SK-N-MC (cell line): ENCODE measurements at regions not wholly inside any gene's neighbourhood (a gene's known extent, or its start where the extent isn't known, plus 50 kb on each side); places are given as distances from the start of the nearest gene placed in this dataset.
"Not testable (repeated sequence)": the region's sequence is repeated elsewhere in the genome, so short reads cannot be mapped to it uniquely, and the experiment has no call there.

Experiments used
- DNase-seq: peaks from one replicate; pipeline ENCODE4 v3.0.0-alpha.2; 2011; ENCODE audit warnings: low read depth, low spot score
- H3K27ac ChIP-seq: fragments of 200-600 bp; sonication (generic); 2 replicates; pipeline ENCODE4 v1.5.1; 2016; ENCODE audit warnings: mixed run types
- H3K36me3 ChIP-seq: fragments of 200-600 bp; sonication (generic); 2 replicates; pipeline ENCODE4 v1.6.1; 2017; ENCODE audit warnings: antibody characterized with exemption, low read length, mixed read lengths; ENCODE audit not compliant: insufficient read depth
- H3K4me3 ChIP-seq: fragments of 200-600 bp; sonication (generic); 2 replicates; pipeline ENCODE4 v1.5.1; 2016
- H3K9ac ChIP-seq: fragments of 200-600 bp; sonication (generic); 2 replicates; pipeline ENCODE4 v1.8.0; 2017; ENCODE audit warnings: mixed run types, mixed read lengths; ENCODE audit not compliant: insufficient read length
- H3K9me3 ChIP-seq: fragments of 200-600 bp; sonication (generic); 2 replicates; pipeline ENCODE4 v1.6.1; 2017; ENCODE audit warnings: low read depth, mild to moderate bottlenecking, antibody characterized with exemption, low read length, moderate library complexity, mixed read lengths
- EZH2 ChIP-seq: fragments of 200-600 bp; sonication (generic); IDR thresholded peaks from one replicate; pipeline ENCODE4 v1.6.1; 2017; ENCODE audit warnings: antibody characterized with exemption
- FOXP2 ChIP-seq: optimal IDR thresholded peaks from 2 replicates; pipeline ENCODE3; 2011; ENCODE audit warnings: mild to moderate bottlenecking, moderate library complexity; ENCODE audit not compliant: insufficient read depth; ENCODE audit errors: extremely low read length, control extremely low read depth
- POLR2AphosphoS5 ChIP-seq: IDR thresholded peaks from 2 replicates; pipeline ENCODE4 v1.6.1; 2012; ENCODE audit warnings: mild to moderate bottlenecking, low read depth, low read length, borderline replicate concordance

GRCh38 chr6:167558246-167559177 lies 233.6 kb downstream of the TTLL2 start:
- H3K36me3 ChIP-seq = no peaks in the 10 kb centered on the region
- no peak overlapping the region for H3K4me3 ChIP-seq
- no peaks in the 10 kb centered on the region for H3K9me3 ChIP-seq
- no peak for TF ChIP-seq EZH2
- TF ChIP-seq FOXP2 = no peak
- no peak for TF ChIP-seq POLR2AphosphoS5
- H3K27ac ChIP-seq = no peak overlapping the region
- H3K9ac ChIP-seq = no peak overlapping the region
- no peak for DNase-seq

- TF ChIP-seq EZH2 (no peak), POLR2AphosphoS5 (no peak), FOXP2 (no peak)
- DNase-seq = no peak
- no peak overlapping the region for H3K9ac ChIP-seq
- H3K27ac ChIP-seq = no peak overlapping the region
- no peak overlapping the region for H3K4me3 ChIP-seq
- no peaks in the 10 kb centered on the region for H3K36me3 ChIP-seq
- no peaks in the 10 kb centered on the region for H3K9me3 ChIP-seq
Measured at GRCh38 chr6:167559675-167560479, 235.0 kb downstream of the TTLL2 start.

- TF ChIP-seq EZH2 = no peak
- no peak for TF ChIP-seq POLR2AphosphoS5
- TF ChIP-seq FOXP2 = no peak
- Histone ChIP-seq H3K9ac (no peak overlapping the region), H3K36me3 (no peaks in the 10 kb centered on the region), H3K27ac (no peak overlapping the region), H3K4me3 (no peak overlapping the region), H3K9me3 (no peaks in the 10 kb centered on the region)
- DNase-seq = no peak
Measured at GRCh38 chr6:167560673-167561569, 236.0 kb downstream of the TTLL2 start.

- not testable (repeated sequence) for H3K4me3 ChIP-seq, H3K9me3 ChIP-seq, H3K9ac ChIP-seq, H3K27ac ChIP-seq, DNase-seq, H3K36me3 ChIP-seq
Measured at GRCh38 chr6:167562862-167563261, 238.0 kb downstream of the TTLL2 start.

- Histone ChIP-seq H3K9ac (no peak overlapping the region), H3K9me3 (no peaks in the 10 kb centered on the region), H3K4me3 (no peak overlapping the region), H3K27ac (no peak overlapping the region), H3K36me3 (no peaks in the 10 kb centered on the region)
- DNase-seq = no peak
- no peak for TF ChIP-seq EZH2
- no peak for TF ChIP-seq FOXP2
- no peak for TF ChIP-seq POLR2AphosphoS5
Measured at GRCh38 chr6:167564416-167565250, 239.7 kb downstream of the TTLL2 start.

GRCh38 chr6:167565388-167565787 lies 240.5 kb downstream of the TTLL2 start:
- no peak overlapping the region for H3K4me3 ChIP-seq
- H3K36me3 ChIP-seq = no peaks in the 10 kb centered on the region
- TF ChIP-seq EZH2 (no peak), POLR2AphosphoS5 (no peak), FOXP2 (no peak)
- no peak overlapping the region for H3K9ac ChIP-seq
- H3K9me3 ChIP-seq = no peaks in the 10 kb centered on the region
- no peak for DNase-seq
- no peak overlapping the region for H3K27ac ChIP-seq

GRCh38 chr6:167565884-167566599 lies 241.2 kb downstream of the TTLL2 start:
- no peaks in the 10 kb centered on the region for H3K9me3 ChIP-seq
- no peak overlapping the region for H3K9ac ChIP-seq
- TF ChIP-seq EZH2 = no peak
- TF ChIP-seq FOXP2 = no peak
- TF ChIP-seq POLR2AphosphoS5 = no peak
- no peaks in the 10 kb centered on the region for H3K36me3 ChIP-seq
- no peak for DNase-seq
- H3K27ac ChIP-seq = no peak overlapping the region
- H3K4me3 ChIP-seq = no peak overlapping the region
